PC-9 (cell line): ENCODE measurements at regions not wholly inside any gene's neighbourhood (a gene's known extent, or its start where the extent isn't known, plus 50 kb on each side); places are given as distances from the start of the nearest gene placed in this dataset.

Experiments
- BruUV-seq: library from RNA; stranded (reverse); fragments of 400-500 nt; replicated peaks from 2 replicates; lab custom pipeline; 2021; lab: Mats Ljungman, UMichigan
- CTCF ChIA-PET: fragments of 300-600 bp; sonication (Branson Sonifier 250); formaldehyde crosslinking; loops from one replicate; lab custom pipeline; 2022; ENCODE audit warnings: antibody characterized with exemption; lab: Charles Lee
- POLR2A ChIA-PET: fragments of 300-600 bp; sonication (Branson Sonifier 250); formaldehyde crosslinking; loops from one replicate; lab custom pipeline; 2022; ENCODE audit warnings: antibody characterized with exemption; ENCODE audit not compliant: unreplicated experiment; lab: Charles Lee
- DNase-seq, 2 experiments: peaks; one replicate each; pipeline versions ENCODE4 v3.0.0 to v3.0.0-alpha.2; 2015 to 2022; ENCODE audit warnings: mixed read lengths in 1 of 2
- H2AFZ ChIP-seq: fragments of 200-600 bp; sonication (generic); 2 replicates; pipeline ENCODE4 v1.8.1; 2017; ENCODE audit warnings: antibody characterized with exemption
- H3F3A ChIP-seq: fragments of 200-600 bp; sonication (generic); 2 replicates; pipeline ENCODE4 v1.8.1; 2017; ENCODE audit warnings: antibody characterized with exemption, mild to moderate bottlenecking, low read depth; ENCODE audit not compliant: insufficient read depth
- H3K27ac ChIP-seq: fragments of 200-600 bp; sonication (generic); 2 replicates; pipeline ENCODE4 v1.6.1; 2016; ENCODE audit warnings: mixed run types
- H3K27me3 ChIP-seq: fragments of 200-600 bp; sonication (generic); 2 replicates; pipeline ENCODE4 v1.6.1; 2016; ENCODE audit warnings: low read depth, mixed run types; ENCODE audit not compliant: insufficient read depth
- H3K36me3 ChIP-seq: fragments of 200-600 bp; sonication (generic); 2 replicates; pipeline ENCODE4 v1.6.1; 2016; ENCODE audit warnings: low read depth, mixed run types
- H3K4me1 ChIP-seq: fragments of 200-600 bp; sonication (generic); replicated peaks from 2 replicates; pipeline ENCODE4 v1.6.1; 2016; ENCODE audit warnings: mixed run types; ENCODE audit not compliant: insufficient read depth
- H3K4me2 ChIP-seq: fragments of 200-600 bp; sonication (generic); 2 replicates; pipeline ENCODE4 v1.6.1; 2017; ENCODE audit warnings: mixed run types
- H3K4me3 ChIP-seq: fragments of 200-600 bp; sonication (generic); 2 replicates; pipeline ENCODE4 v1.6.1; 2016; ENCODE audit warnings: mixed run types
- H3K79me2 ChIP-seq: fragments of 200-600 bp; sonication (generic); 2 replicates; pipeline ENCODE4 v1.6.1; 2017; ENCODE audit warnings: low read depth, mixed run types
- H3K9me2 ChIP-seq: fragments of 200-600 bp; sonication (generic); 2 replicates; pipeline ENCODE4 v1.8.1; 2017; ENCODE audit warnings: mild to moderate bottlenecking; ENCODE audit not compliant: insufficient read depth
- H3K9me3 ChIP-seq: fragments of 200-600 bp; sonication (generic); 2 replicates; pipeline ENCODE4 v1.8.1; 2016; ENCODE audit warnings: low read depth; ENCODE audit not compliant: insufficient read depth
- H4K20me1 ChIP-seq: fragments of 200-600 bp; sonication (generic); 2 replicates; pipeline ENCODE4 v1.8.1; 2017; ENCODE audit not compliant: insufficient read depth
- EZH2 ChIP-seq: fragments of 200-600 bp; sonication (generic); IDR thresholded peaks from 2 replicates; pipeline ENCODE4 v1.8.0; 2017; ENCODE audit warnings: antibody characterized with exemption, low read depth
- intact Hi-C: fragments of 100-400 bp; cut with micrococcal nuclease; formaldehyde crosslinking; loops from one replicate; pipeline ENCODE4 v1.10.0; 2022; ENCODE audit not compliant: unreplicated experiment
- TF ChIP-seq, protein P1 (sequence below): fragments of 200-600 bp; sonication (generic); conservative IDR thresholded peaks from 2 replicates; pipeline ENCODE4 v1.6.1; 2017; ENCODE audit warnings: mixed run types, antibody characterized with exemption, mild to moderate bottlenecking, moderate library complexity

DNA sequence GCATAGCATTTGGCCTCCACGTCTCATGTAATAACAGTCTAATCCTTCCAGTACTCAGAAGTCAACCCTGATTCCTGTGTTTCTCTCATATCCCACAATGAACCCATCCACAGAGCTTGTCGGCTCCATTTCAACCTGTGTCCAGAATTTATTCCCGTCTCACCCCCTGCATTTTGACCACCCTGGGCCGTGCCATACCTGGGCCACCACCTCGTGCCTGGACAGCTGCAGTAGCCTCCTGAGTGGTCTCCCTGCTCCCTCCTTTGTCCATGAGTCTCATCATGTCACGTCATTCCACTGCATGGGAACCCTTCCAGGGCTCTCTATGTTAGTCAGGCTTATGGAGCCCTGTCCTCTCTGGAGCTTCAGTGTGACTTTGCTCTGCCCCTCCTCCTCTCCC, 670.6 kb downstream of the PTPRU start:
- H3K27me3 ChIP-seq: peaks cover 4% of the 10 kb centered on the region; the same call in 1 of the 2 replicates
- no peaks in the 10 kb centered on the region for H3K79me2 ChIP-seq
- ChIA-PET POLR2A (no interaction called here), CTCF (no interaction called here)
- no peaks in the 10 kb centered on the region for H3K9me2 ChIP-seq
- no peak overlapping the region for H3K27ac ChIP-seq
- H4K20me1 ChIP-seq: no peaks in the 10 kb centered on the region
- no peaks in the 10 kb centered on the region for H3K4me1 ChIP-seq
- DNase-seq: no peak
- no peak overlapping the region for H2AFZ ChIP-seq
- no peaks in the 10 kb centered on the region for H3K36me3 ChIP-seq
- no peaks in the 10 kb centered on the region for H3F3A ChIP-seq
- H3K4me2 ChIP-seq: no peak overlapping the region
- TF ChIP-seq, protein P1, sequence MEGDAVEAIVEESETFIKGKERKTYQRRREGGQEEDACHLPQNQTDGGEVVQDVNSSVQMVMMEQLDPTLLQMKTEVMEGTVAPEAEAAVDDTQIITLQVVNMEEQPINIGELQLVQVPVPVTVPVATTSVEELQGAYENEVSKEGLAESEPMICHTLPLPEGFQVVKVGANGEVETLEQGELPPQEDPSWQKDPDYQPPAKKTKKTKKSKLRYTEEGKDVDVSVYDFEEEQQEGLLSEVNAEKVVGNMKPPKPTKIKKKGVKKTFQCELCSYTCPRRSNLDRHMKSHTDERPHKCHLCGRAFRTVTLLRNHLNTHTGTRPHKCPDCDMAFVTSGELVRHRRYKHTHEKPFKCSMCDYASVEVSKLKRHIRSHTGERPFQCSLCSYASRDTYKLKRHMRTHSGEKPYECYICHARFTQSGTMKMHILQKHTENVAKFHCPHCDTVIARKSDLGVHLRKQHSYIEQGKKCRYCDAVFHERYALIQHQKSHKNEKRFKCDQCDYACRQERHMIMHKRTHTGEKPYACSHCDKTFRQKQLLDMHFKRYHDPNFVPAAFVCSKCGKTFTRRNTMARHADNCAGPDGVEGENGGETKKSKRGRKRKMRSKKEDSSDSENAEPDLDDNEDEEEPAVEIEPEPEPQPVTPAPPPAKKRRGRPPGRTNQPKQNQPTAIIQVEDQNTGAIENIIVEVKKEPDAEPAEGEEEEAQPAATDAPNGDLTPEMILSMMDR: no peak
- no peak for TF ChIP-seq EZH2
- H3K9me3 ChIP-seq: no peaks in the 10 kb centered on the region
- no peak overlapping the region for H3K4me3 ChIP-seq
- no TSS peak for BruUV-seq
- intact Hi-C loops: no loop called here

GRCh38 chr1:29903548-29904166, 667.3 kb downstream of the PTPRU start:
- POLR2A ChIA-PET: interaction anchor here (0.6 kb wide), 1 partner anchor 349 kb away, joined by 11 read pairs; no protein-coding TSS in a partner anchor
- no peak for DNase-seq
- H3K79me2 ChIP-seq: no peaks in the 10 kb centered on the region
- H3F3A ChIP-seq: no peaks in the 10 kb centered on the region
- H3K27ac ChIP-seq: no peak overlapping the region
- TF ChIP-seq, protein P1: no peak
- TF ChIP-seq EZH2: no peak
- H3K9me3 ChIP-seq: no peaks in the 10 kb centered on the region
- CTCF ChIA-PET: no interaction called here
- no peaks in the 10 kb centered on the region for H3K4me1 ChIP-seq
- BruUV-seq: no TSS peak
- no peak overlapping the region for H3K4me2 ChIP-seq
- H3K4me3 ChIP-seq: no peak overlapping the region
- H2AFZ ChIP-seq: no peak overlapping the region
- H3K27me3 ChIP-seq: peaks cover 4% of the 10 kb centered on the region; the same call in 1 of the 2 replicates
- H3K36me3 ChIP-seq: no peaks in the 10 kb centered on the region
- intact Hi-C loops: no loop called here
- H4K20me1 ChIP-seq: no peaks in the 10 kb centered on the region
- no peaks in the 10 kb centered on the region for H3K9me2 ChIP-seq

GRCh38 chr1:29901624-29902325, 665.5 kb downstream of the PTPRU start:
- intact Hi-C loops: no loop called here
- no peak for DNase-seq
- H3K9me3 ChIP-seq: no peaks in the 10 kb centered on the region
- TF ChIP-seq, protein P1: no peak
- TF ChIP-seq EZH2: no peak
- no TSS peak for BruUV-seq
- ChIA-PET POLR2A (no interaction called here), CTCF (no interaction called here)
- no peak overlapping the region for H3K4me2 ChIP-seq
- no peaks in the 10 kb centered on the region for H3K79me2 ChIP-seq
- H3K27me3 ChIP-seq: peaks cover 11% of the 10 kb centered on the region; the same call in 1 of the 2 replicates
- H3K9me2 ChIP-seq: no peaks in the 10 kb centered on the region
- H3F3A ChIP-seq: no peaks in the 10 kb centered on the region
- H2AFZ ChIP-seq: no peak overlapping the region
- H3K4me1 ChIP-seq: no peaks in the 10 kb centered on the region
- no peaks in the 10 kb centered on the region for H4K20me1 ChIP-seq
- no peak overlapping the region for H3K27ac ChIP-seq
- no peak overlapping the region for H3K4me3 ChIP-seq
- H3K36me3 ChIP-seq: no peaks in the 10 kb centered on the region
